HepG2 (cell line): ENCODE measurements at regions not wholly inside any gene's neighbourhood (a gene's known extent, or its start where the extent isn't known, plus 50 kb on each side); places are given as distances from the start of the nearest gene placed in this dataset.
A peak's percentile ranks its signal among the peaks of the same experiment; 100 is the strongest.
"Not testable (repeated sequence)": the region's sequence is repeated elsewhere in the genome, so short reads cannot be mapped to it uniquely, and the experiment has no call there.

ENCODE experiments used
- ATAC-seq: fragments of 200-7000 bp; cut with Tn5 transposase; 3 replicates; pipeline ENCODE4 v1.9.1; 2020; ENCODE audit warnings: mild to moderate bottlenecking, moderate library complexity
- BruUV-seq: library from RNA; stranded (reverse); fragments of 400-500 nt; replicated peaks from 2 replicates; lab custom pipeline; 2021; lab: Mats Ljungman, UMichigan
- CTCF ChIA-PET: fragments of 300-600 bp; formaldehyde crosslinking; extraction: SDS; loops from one replicate; lab custom pipeline; 2021; ENCODE audit warnings: low total read pairs, inconsistent platforms, low intra/inter-chr PET ratio; lab: Yijun Ruan, JAX
- POLR2A ChIA-PET: fragments of 350-600 bp; sonication (Branson Sonifier 250); formaldehyde crosslinking; loops from one replicate; lab custom pipeline; 2020; ENCODE audit warnings: antibody characterized with exemption, inconsistent platforms; lab: Yijun Ruan, JAX
- DNase-seq: peaks from one replicate; pipeline ENCODE4 v3.0.0-alpha.2; 2015; ENCODE audit warnings: low spot score
- FAIRE-seq: peaks from 3 replicates; lab custom pipeline; 2011; peaks lifted over from hg19 to GRCh38; lab: Jason Lieb, UNC
- H2AFZ ChIP-seq: one replicate; pipeline ENCODE4 v1.6.1; 2011; ENCODE audit warnings: low read length, inconsistent platforms
- H3K27ac ChIP-seq: fragments of 300-600 bp; 3 replicates; pipeline ENCODE4 v1.8.0; 2011; ENCODE audit warnings: mixed run types, mild to moderate bottlenecking, mixed read lengths, low read length, inconsistent platforms; ENCODE audit not compliant: insufficient read depth; ENCODE audit errors: extremely low read length
- H3K27me3 ChIP-seq, 2 experiments: fragments of 200-600 bp in 1 of 2; 2 replicates in 1 of 2; 3 replicates in 1 of 2; pipeline versions ENCODE4 v1.6.0 to v1.8.0; 2011; ENCODE audit warnings: low read length in 2 of 2, mild to moderate bottlenecking in 2 of 2, moderate library complexity in 2 of 2, inconsistent platforms in 1 of 2; ENCODE audit not compliant: insufficient read depth in 2 of 2, control insufficient read depth in 1 of 2
- H3K36me3 ChIP-seq, 2 experiments: fragments of 200-600 bp in 1 of 2; replicated peaks in 1 of 2; 2 replicates in 1 of 2; 3 replicates in 1 of 2; pipeline versions ENCODE4 v1.5.1 to v1.8.0; 2011; ENCODE audit warnings: low read length in 2 of 2, inconsistent platforms in 1 of 2; ENCODE audit not compliant: insufficient read depth in 2 of 2, control insufficient read depth in 1 of 2
- H3K4me1 ChIP-seq: 2 replicates; pipeline ENCODE4 v1.5.1; 2012; ENCODE audit warnings: low read length, inconsistent platforms; ENCODE audit not compliant: insufficient read depth
- H3K4me2 ChIP-seq: 2 replicates; pipeline ENCODE4 v1.6.0; 2011; ENCODE audit warnings: low read depth, low read length, inconsistent platforms
- H3K4me3 ChIP-seq, 3 experiments: fragments of 200-600 bp in 1 of 3; sonication (generic), shearing (Covaris generic) in 1 of 3; replicated peaks in 1 of 3; 2 replicates each; pipeline ENCODE4 v1.5.1; 2011 to 2016; ENCODE audit warnings: low read length in 3 of 3, inconsistent platforms in 2 of 3, low read depth in 2 of 3, mild to moderate bottlenecking in 2 of 3, control low read depth in 1 of 3, mixed read lengths in 1 of 3; ENCODE audit not compliant: insufficient read depth in 1 of 3
- H3K79me2 ChIP-seq: one replicate; pipeline ENCODE4 v1.6.1; 2011; ENCODE audit warnings: low read length, inconsistent platforms; ENCODE audit not compliant: insufficient read depth
- H3K9ac ChIP-seq: 2 replicates; pipeline ENCODE4 v1.6.0; 2011; ENCODE audit warnings: mild to moderate bottlenecking, low read depth, low read length, inconsistent platforms; ENCODE audit not compliant: insufficient read depth
- H3K9me3 ChIP-seq: 2 replicates; pipeline ENCODE4 v1.5.1; 2012; ENCODE audit warnings: mild to moderate bottlenecking, low read length
- H4K20me1 ChIP-seq: 2 replicates; pipeline ENCODE4 v1.6.0; 2011; ENCODE audit warnings: inconsistent platforms, mild to moderate bottlenecking, low read length, moderate library complexity; ENCODE audit not compliant: insufficient read depth
- FIP1L1 ChIP-seq: fragments of 200-400 bp; formaldehyde crosslinking; IDR thresholded peaks from 2 replicates; pipeline ENCODE4 v1.6.1; 2018; ENCODE audit warnings: low read depth, mild to moderate bottlenecking, low read length, moderate library complexity, borderline replicate concordance; ENCODE audit not compliant: insufficient read depth
- HMG20B ChIP-seq: conservative IDR thresholded peaks from 2 replicates; pipeline ENCODE4 v1.6.1; 2016; ENCODE audit warnings: missing genetic modification reagents, missing compliant biosample characterization
- MBD4 ChIP-seq: IDR thresholded peaks from 2 replicates; pipeline ENCODE4 v1.6.1; 2012; ENCODE audit warnings: low read length, inconsistent platforms, borderline replicate concordance
- SMAD3 ChIP-seq: sonication (generic); formaldehyde crosslinking; IDR thresholded peaks from 2 replicates; pipeline ENCODE4 v1.4.0; 2020; ENCODE audit warnings: missing genetic modification reagents
- SMARCE1 ChIP-seq: fragments of 450-650 bp; IDR thresholded peaks from 2 replicates; pipeline ENCODE4 v1.6.1; 2017; ENCODE audit warnings: borderline replicate concordance
- ZNF431 ChIP-seq: sonication (generic); formaldehyde crosslinking; IDR thresholded peaks from 2 replicates; pipeline ENCODE4 v1.9.0; 2022; ENCODE audit warnings: missing genetic modification reagents, low read depth, mild to moderate bottlenecking, borderline replicate concordance
- ZNF432 ChIP-seq: sonication (generic); formaldehyde crosslinking; IDR thresholded peaks from 2 replicates; pipeline ENCODE4 v1.5.0; 2020; ENCODE audit warnings: missing genetic modification reagents, mild to moderate bottlenecking, borderline replicate concordance
- ZNF550 ChIP-seq: sonication (generic); formaldehyde crosslinking; IDR thresholded peaks from 2 replicates; pipeline ENCODE4 v1.4.0; 2020; ENCODE audit warnings: mild to moderate bottlenecking, missing genetic modification reagents, borderline replicate concordance
- ZNF562 ChIP-seq: sonication (generic); formaldehyde crosslinking; IDR thresholded peaks from 2 replicates; pipeline ENCODE4 v1.8.0; 2022; ENCODE audit warnings: missing genetic modification reagents, borderline replicate concordance
- ZNF746 ChIP-seq: sonication (generic); formaldehyde crosslinking; IDR thresholded peaks from 2 replicates; pipeline ENCODE4 v1.8.0; 2022; ENCODE audit warnings: mild to moderate bottlenecking, missing genetic modification reagents
- ZNF747 ChIP-seq: sonication (generic); formaldehyde crosslinking; IDR thresholded peaks from 2 replicates; pipeline ENCODE4 v1.8.1; 2023; ENCODE audit warnings: missing genetic modification reagents, mild to moderate bottlenecking, borderline replicate concordance
- ZNF772 ChIP-seq: sonication (generic); formaldehyde crosslinking; IDR thresholded peaks from 2 replicates; pipeline ENCODE4 v1.5.0; 2020; ENCODE audit warnings: mild to moderate bottlenecking, missing genetic modification reagents
- WGBS: methylation state at CpG from one replicate; pipeline ENCODE4 v1.1.6; 2017; ENCODE audit warnings: low lambda C conversion rate; 5-methylcytosine and 5-hydroxymethylcytosine counted together
- in situ Hi-C: cut with HindIII; loops from 2 replicates; pipeline ENCODE4 v1.10.0; 2017; ENCODE audit warnings: low pct_unique_long_range_greater_than_20kb; ENCODE audit not compliant: extremely low pct_ligation_motif_present
- intact Hi-C: fragments of 100-400 bp; cut with micrococcal nuclease; formaldehyde crosslinking; loops from one replicate; pipeline ENCODE4 v1.10.0; 2022; ENCODE audit not compliant: unreplicated experiment
- TF ChIP-seq, protein P1 (sequence below): IDR thresholded peaks from 2 replicates; pipeline ENCODE4 v1.6.1; 2016
- TF ChIP-seq, protein P2 (sequence below): IDR thresholded peaks from 2 replicates; pipeline ENCODE4 v1.6.1; 2016; ENCODE audit warnings: control low read depth

DNA sequence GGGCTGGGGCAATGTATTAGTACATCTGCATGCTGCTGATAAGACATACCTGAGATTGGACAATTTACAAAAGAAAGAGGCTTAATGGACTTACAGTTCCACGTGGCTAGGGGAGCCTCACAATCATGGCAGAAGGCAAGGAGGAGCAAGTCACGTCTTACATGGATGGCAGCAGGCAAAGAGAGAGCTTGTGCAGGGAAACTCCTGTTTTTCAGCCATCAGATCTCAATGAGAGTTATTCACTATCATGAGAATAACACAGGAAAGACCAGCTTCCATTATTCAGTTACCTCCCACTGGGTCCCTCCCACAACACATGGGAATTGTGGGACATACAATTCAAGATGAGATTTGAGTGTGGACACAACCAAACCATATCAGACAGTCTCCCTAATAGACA, 504.2 kb upstream of the FANCL start:
- H3K9ac ChIP-seq, DNase-seq, H3K79me2 ChIP-seq: not testable (repeated sequence)
- TF ChIP-seq ZNF431 (CRISPR knock-in tag), result peak; percentile 84
- TF ChIP-seq, all 625 proteins: peak for 1; not testable (repeated sequence) for 624
- H3K4me3 ChIP-seq, H3K27me3 ChIP-seq, H4K20me1 ChIP-seq, intact Hi-C loops, POLR2A ChIA-PET, H3K27ac ChIP-seq, CTCF ChIA-PET, H3K4me1 ChIP-seq, FAIRE-seq, in situ Hi-C loops, ATAC-seq, BruUV-seq, H3K36me3 ChIP-seq, H3K4me2 ChIP-seq, H2AFZ ChIP-seq: not testable (repeated sequence)
- peaks cover 19% of the 10 kb centered on the region for H3K9me3 ChIP-seq
- 0% methylated on average over 2 of the region's 2 CpGs for WGBS

DNA sequence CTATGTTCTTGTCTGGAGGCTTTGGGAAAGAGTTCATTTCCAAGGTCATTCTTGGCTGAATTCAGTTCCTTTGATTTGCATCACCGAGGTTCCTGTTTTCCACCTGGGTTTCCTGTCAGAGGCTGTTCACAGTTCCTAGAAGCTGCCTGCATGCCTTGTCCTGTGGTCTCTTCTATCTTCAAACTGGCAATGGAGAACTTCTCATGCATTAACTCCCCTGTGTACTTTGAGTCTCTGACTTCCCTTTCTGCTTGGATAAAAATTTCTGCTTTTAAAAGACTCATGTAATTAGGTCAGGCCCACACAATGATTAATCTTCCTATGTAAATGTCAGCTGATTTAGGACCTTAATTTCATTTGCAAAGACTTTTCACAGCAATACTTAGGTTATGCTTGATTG, 499.3 kb upstream of the FANCL start:
- no peak for DNase-seq
- no peaks in the 10 kb centered on the region for H4K20me1 ChIP-seq
- H3K4me3 ChIP-seq, result no peak overlapping the region
- BruUV-seq, result no TSS peak
- no peak overlapping the region for H3K27ac ChIP-seq
- no peaks in the 10 kb centered on the region for H3K4me1 ChIP-seq
- no peak overlapping the region for H3K4me2 ChIP-seq
- H3K9ac ChIP-seq, result no peak overlapping the region
- in situ Hi-C loops (no loop called here), intact Hi-C loops (no loop called here)
- TF ChIP-seq ZNF562 (CRISPR knock-in tag) (no peak), MBD4 (no peak), ZNF550 (CRISPR knock-in tag) (no peak), SMAD3 (no peak), SMARCE1 (no peak), ZNF747 (CRISPR knock-in tag) (no peak), ZNF772 (no peak), FIP1L1 (no peak), HMG20B (CRISPR knock-in tag) (no peak), ZNF432 (CRISPR knock-in tag) (no peak), ZNF746 (no peak)
- TF ChIP-seq, protein P1, sequence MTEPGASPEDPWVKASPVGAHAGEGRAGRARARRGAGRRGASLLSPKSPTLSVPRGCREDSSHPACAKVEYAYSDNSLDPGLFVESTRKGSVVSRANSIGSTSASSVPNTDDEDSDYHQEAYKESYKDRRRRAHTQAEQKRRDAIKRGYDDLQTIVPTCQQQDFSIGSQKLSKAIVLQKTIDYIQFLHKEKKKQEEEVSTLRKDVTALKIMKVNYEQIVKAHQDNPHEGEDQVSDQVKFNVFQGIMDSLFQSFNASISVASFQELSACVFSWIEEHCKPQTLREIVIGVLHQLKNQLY (CRISPR knock-in tag), result no peak
- TF ChIP-seq, protein P2, sequence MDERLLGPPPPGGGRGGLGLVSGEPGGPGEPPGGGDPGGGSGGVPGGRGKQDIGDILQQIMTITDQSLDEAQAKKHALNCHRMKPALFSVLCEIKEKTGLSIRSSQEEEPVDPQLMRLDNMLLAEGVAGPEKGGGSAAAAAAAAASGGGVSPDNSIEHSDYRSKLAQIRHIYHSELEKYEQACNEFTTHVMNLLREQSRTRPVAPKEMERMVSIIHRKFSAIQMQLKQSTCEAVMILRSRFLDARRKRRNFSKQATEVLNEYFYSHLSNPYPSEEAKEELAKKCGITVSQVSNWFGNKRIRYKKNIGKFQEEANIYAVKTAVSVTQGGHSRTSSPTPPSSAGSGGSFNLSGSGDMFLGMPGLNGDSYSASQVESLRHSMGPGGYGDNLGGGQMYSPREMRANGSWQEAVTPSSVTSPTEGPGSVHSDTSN (CRISPR knock-in tag), result no peak
- no peak overlapping the region for H2AFZ ChIP-seq
- FAIRE-seq, result no peak
- 0% methylated on average over 1 of the region's 1 CpG for WGBS
- CTCF ChIA-PET, result no interaction called here
- H3K36me3 ChIP-seq, result no peaks in the 10 kb centered on the region
- ATAC-seq, result no peak
- POLR2A ChIA-PET, result no interaction called here
- peaks cover 11% of the 10 kb centered on the region for H3K9me3 ChIP-seq
- H3K79me2 ChIP-seq, result no peaks in the 10 kb centered on the region
- H3K27me3 ChIP-seq, result no peaks in the 10 kb centered on the region
